Stimulated activated naive B cell treated with anti-CD40 and anti-IgM and Interleukin-4, amounts not matched to agents 10 μg/mL and 1 μg/mL and 100 μg/mL, for 72 hours (primary cell): ENCODE measurements at regions not wholly inside any gene's neighbourhood (a gene's known extent, or its start where the extent isn't known, plus 50 kb on each side); places are given as distances from the start of the nearest gene placed in this dataset.

Experiments used
- ATAC-seq, 2 donors: fragments of 150-1000 bp; cut with Tn5 transposase; replicated peaks; 2 replicates each; pipeline ENCODE4 v1.10.0; 2021; ENCODE audit warnings: moderate library complexity in 1 of 2
- DNase-seq: peaks from one replicate; pipeline ENCODE4 v3.0.0; 2021
- H3K27ac Mint-ChIP-seq: one replicate; pipeline ENCODE4 v1.8.0; 2022; ENCODE audit warnings: mild to moderate bottlenecking, mixed read lengths
- H3K27me3 Mint-ChIP-seq, 2 donors: one replicate each; pipeline ENCODE4 v1.8.0; 2022; ENCODE audit warnings: mixed read lengths in 2 of 2
- H3K36me3 Mint-ChIP-seq, 2 donors: one replicate each; pipeline ENCODE4 v1.8.0; 2022; ENCODE audit warnings: mixed read lengths in 2 of 2, mild to moderate bottlenecking in 1 of 2
- H3K4me1 Mint-ChIP-seq, 2 donors: one replicate each; pipeline ENCODE4 v1.8.0; 2022; ENCODE audit warnings: mixed read lengths in 2 of 2, mild to moderate bottlenecking in 1 of 2
- H3K4me3 Mint-ChIP-seq, 2 donors: one replicate each; pipeline ENCODE4 v1.8.0; 2022; ENCODE audit warnings: mild to moderate bottlenecking in 2 of 2, mixed read lengths in 2 of 2, moderate library complexity in 1 of 2
- H3K9me3 Mint-ChIP-seq, 2 donors: one replicate each; pipeline ENCODE4 v1.8.0; 2022; ENCODE audit warnings: mixed read lengths in 2 of 2, mild to moderate bottlenecking in 1 of 2

DNA sequence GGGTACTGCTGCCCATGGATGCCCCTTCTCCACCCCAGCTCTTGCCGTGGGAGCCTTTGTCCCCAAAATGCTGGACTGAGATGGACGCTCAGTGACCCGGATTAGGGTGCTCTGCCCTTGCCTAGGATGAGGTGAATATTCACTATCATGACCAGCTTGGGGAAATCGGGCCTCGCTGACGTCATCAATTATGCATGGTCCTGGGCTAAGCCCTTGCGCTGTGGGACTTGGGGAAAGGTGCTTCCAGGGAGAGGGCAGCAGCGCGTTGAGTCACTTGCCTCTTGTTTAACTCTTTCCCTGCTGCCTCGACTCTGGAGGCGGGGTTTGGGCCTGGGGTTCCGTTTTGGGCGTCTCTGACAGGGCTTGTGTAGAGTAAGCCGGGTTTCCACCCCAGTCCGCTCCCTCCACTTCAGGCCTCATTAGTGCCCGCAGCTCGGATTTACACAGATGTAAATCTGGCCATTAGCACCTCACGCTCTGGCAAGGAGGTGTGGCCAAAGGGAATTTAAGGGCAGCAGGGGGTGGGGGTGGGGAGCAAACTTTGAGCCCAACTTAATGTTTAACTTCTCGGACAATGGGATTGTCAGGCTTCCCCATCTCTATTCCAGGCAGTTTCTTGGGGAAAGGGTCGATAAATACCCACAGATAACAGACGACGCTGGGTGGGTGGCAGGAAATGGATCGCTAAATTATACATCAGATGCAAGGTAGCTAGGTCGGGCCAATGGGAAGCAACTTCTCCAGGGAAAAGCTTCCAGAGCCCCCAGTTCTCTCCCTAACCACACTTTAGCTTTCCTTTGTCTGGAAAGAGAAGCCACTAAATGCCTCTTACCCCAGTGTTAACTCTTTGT lies 51.3 kb upstream of the TCF7L2 start:
- H3K27me3 Mint-ChIP-seq: peaks cover 8 to 16% of the 10 kb centered on the region in 2 donors
- H3K27ac Mint-ChIP-seq: no peak overlapping the region
- peaks cover 0 to 5% of the 10 kb centered on the region in 2 donors for H3K36me3 Mint-ChIP-seq
- no peaks in the 10 kb centered on the region for H3K9me3 Mint-ChIP-seq
- DNase-seq: no peak
- ATAC-seq: no peak
- H3K4me1 Mint-ChIP-seq: peaks cover 5 to 6% of the 10 kb centered on the region in 2 donors
- no peak overlapping the region for H3K4me3 Mint-ChIP-seq

- no peak for DNase-seq
- no peak overlapping the region for H3K4me3 Mint-ChIP-seq
- H3K4me1 Mint-ChIP-seq: peaks cover 5 to 6% of the 10 kb centered on the region in 2 donors
- H3K36me3 Mint-ChIP-seq: peaks cover 0 to 3% of the 10 kb centered on the region in 2 donors
- H3K27ac Mint-ChIP-seq: no peak overlapping the region
- H3K27me3 Mint-ChIP-seq: peaks cover 8 to 16% of the 10 kb centered on the region in 2 donors
- H3K9me3 Mint-ChIP-seq: no peaks in the 10 kb centered on the region
- ATAC-seq: no peak
These were observed 50.5 kb upstream of the TCF7L2 start for GRCh38 chr10:112899391-112900065.
